ENCODE measurements at regions not wholly inside any gene's neighbourhood (a gene's known extent, or its start where the extent isn't known, plus 50 kb on each side); places are given as distances from the start of the nearest gene placed in this dataset.

GRCh38 chr1:87810166-87810565 is 481.5 kb downstream of the LMO4 start:
- no peak for DNase-seq (ENCODE audit: low read depth)
- no peaks in the 10 kb centered on the region for H3K27me3 ChIP-seq (ENCODE audit: control insufficient read depth, insufficient read depth, low read length)
- no peaks in the 10 kb centered on the region for H3K36me3 ChIP-seq (ENCODE audit: control insufficient read depth, insufficient read depth, low read length)
- TF ChIP-seq CTCF (IDR thresholded peaks at IDR 0.05; ENCODE audit: insufficient read depth, low read length, poor library complexity, severe bottlenecking): no peak
- no peak overlapping the region for H3K4me3 ChIP-seq (ENCODE audit: low read depth, low read length)

GRCh38 chr1:87812871-87813577 is 484.3 kb downstream of the LMO4 start:
- H3K4me3 ChIP-seq (ENCODE audit: low read depth, low read length): no peak overlapping the region
- H3K27me3 ChIP-seq (ENCODE audit: control insufficient read depth, insufficient read depth, low read length): no peaks in the 10 kb centered on the region
- no peaks in the 10 kb centered on the region for H3K36me3 ChIP-seq (ENCODE audit: control insufficient read depth, insufficient read depth, low read length)
- no peak for TF ChIP-seq CTCF (IDR thresholded peaks at IDR 0.05; ENCODE audit: insufficient read depth, low read length, poor library complexity, severe bottlenecking)
- no peak for DNase-seq (ENCODE audit: low read depth)

DNA sequence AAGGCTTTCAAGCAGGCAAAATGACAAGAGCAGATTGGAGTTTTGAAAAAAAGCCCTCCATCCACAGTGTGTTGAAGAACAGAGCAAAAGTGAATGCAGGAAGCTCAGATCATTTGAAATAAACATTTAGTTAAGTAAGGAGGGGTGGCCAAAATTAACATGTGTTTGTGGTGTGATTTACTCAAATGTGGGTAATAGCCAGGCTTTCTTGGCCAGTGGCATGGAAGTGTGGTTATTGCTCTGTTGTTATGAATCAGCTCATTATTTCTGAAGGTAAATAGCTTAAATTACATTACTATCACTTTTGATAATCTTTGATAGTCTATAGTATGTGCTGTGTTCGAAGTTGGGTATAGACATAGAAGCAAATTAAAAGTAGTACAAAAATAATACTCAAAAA is 485.9 kb downstream of the LMO4 start:
- DNase-seq (ENCODE audit: low read depth): no peak
- TF ChIP-seq CTCF (IDR thresholded peaks at IDR 0.05; ENCODE audit: insufficient read depth, low read length, poor library complexity, severe bottlenecking): no peak

GRCh38 chr1:87816646-87817045 is 488.0 kb downstream of the LMO4 start:
- H3K36me3 ChIP-seq (ENCODE audit: control insufficient read depth, insufficient read depth, low read length): no peaks in the 10 kb centered on the region

More for the DNA sequence above, 485.9 kb downstream of the LMO4 start:
- Histone ChIP-seq H3K27me3 (ENCODE audit: control insufficient read depth, insufficient read depth, low read length) (no peaks in the 10 kb centered on the region), H3K36me3 (ENCODE audit: control insufficient read depth, insufficient read depth, low read length) (no peaks in the 10 kb centered on the region), H3K4me3 (ENCODE audit: low read depth, low read length) (no peak overlapping the region)

DNA sequence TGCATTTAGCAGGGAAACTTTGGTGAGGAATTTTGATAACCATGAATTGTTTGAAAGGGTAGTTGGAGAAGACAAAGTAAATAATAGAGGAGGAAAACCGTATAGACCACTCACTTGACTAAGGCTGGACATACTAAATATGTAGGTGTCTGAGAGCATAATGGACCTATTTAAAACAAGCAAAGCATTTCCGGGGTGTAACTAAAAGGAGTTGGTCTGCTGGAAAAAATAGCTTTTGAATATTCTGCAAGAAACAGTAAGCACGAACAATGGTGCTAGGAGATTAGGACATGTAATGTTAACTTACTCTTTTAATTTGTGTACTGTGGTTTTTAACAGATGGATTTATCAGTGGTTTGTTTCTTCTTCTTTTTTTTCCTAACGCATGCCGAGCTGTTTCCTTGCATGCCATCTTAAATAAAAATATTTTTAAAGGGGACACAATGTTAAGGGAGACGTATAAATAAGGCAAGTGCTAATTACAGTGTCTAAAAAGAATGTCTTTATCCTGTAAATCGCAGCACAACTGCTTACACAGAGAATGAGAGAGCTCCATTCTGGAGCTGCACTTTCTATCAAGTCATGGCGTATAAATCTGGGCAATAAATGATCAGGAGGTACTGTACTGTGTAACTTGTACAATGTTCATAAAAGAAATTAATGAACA is 492.1 kb downstream of the LMO4 start:
- Histone ChIP-seq H3K36me3 (ENCODE audit: control insufficient read depth, insufficient read depth, low read length) (no peaks in the 10 kb centered on the region), H3K4me3 (ENCODE audit: low read depth, low read length) (no peak overlapping the region), H3K27me3 (ENCODE audit: control insufficient read depth, insufficient read depth, low read length) (no peaks in the 10 kb centered on the region)
- no peak for TF ChIP-seq CTCF (IDR thresholded peaks at IDR 0.05; ENCODE audit: insufficient read depth, low read length, poor library complexity, severe bottlenecking)
- DNase-seq (ENCODE audit: low read depth): no peak

More at GRCh38 chr1:87816646-87817045, 488.0 kb downstream of the LMO4 start:
- H3K4me3 ChIP-seq (ENCODE audit: low read depth, low read length): no peak overlapping the region
- no peak for TF ChIP-seq CTCF (IDR thresholded peaks at IDR 0.05; ENCODE audit: insufficient read depth, low read length, poor library complexity, severe bottlenecking)
- DNase-seq (ENCODE audit: low read depth): no peak
- H3K27me3 ChIP-seq (ENCODE audit: control insufficient read depth, insufficient read depth, low read length): no peaks in the 10 kb centered on the region
